ENCODE measurements at regions not wholly inside any gene's neighbourhood (a gene's known extent, or its start where the extent isn't known, plus 50 kb on each side); places are given as distances from the start of the nearest gene placed in this dataset.

DNA sequence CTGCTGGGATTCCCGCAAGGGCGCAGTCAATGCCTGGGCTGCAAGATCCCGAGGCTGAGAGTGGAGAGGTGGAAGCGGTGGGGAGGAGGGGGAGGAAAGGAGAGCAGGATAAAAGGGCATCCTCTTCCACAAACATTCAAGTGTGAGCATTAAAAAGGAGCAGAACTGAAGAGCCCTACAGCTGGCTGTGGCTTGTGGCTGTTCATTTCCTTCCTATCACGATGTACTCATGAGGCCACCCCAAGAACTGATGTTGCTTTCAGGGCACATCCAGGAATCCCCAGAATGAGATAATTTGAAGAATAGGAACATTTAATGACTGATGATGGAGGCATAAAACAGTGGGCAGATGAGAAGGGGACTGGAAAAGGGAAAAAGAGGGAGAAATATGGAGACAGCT, 230.8 kb upstream of the SMIM21 start:
- TF ChIP-seq CEBPB (IDR thresholded peaks at IDR 0.05) (no peak), CREB1 (IDR thresholded peaks at IDR 0.05; ENCODE audit: low read depth) (no peak), EP300 (IDR thresholded peaks at IDR 0.05; ENCODE audit: borderline replicate concordance) (no peak), FOXM1 (IDR thresholded peaks at IDR 0.05; ENCODE audit: borderline replicate concordance, low read depth) (no peak), RAD21 (IDR thresholded peaks at IDR 0.05; ENCODE audit: low read depth) (no peak), EGR1 (IDR thresholded peaks at IDR 0.05) (no peak), ZBTB7A (IDR thresholded peaks at IDR 0.05; ENCODE audit: low read depth) (no peak), YY1 (IDR thresholded peaks at IDR 0.05; ENCODE audit: low read depth) (no peak), TEAD4 (IDR thresholded peaks at IDR 0.05) (no peak), TAF1 (IDR thresholded peaks at IDR 0.05; ENCODE audit: low read depth) (no peak), NFIC (IDR thresholded peaks at IDR 0.05) (no peak), TCF12 (IDR thresholded peaks at IDR 0.05; ENCODE audit: low read depth) (no peak)
- TF ChIP-seq, protein P1, sequence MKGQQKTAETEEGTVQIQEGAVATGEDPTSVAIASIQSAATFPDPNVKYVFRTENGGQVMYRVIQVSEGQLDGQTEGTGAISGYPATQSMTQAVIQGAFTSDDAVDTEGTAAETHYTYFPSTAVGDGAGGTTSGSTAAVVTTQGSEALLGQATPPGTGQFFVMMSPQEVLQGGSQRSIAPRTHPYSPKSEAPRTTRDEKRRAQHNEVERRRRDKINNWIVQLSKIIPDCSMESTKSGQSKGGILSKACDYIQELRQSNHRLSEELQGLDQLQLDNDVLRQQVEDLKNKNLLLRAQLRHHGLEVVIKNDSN (IDR thresholded peaks at IDR 0.05), result no peak
- TF ChIP-seq, protein P2, sequence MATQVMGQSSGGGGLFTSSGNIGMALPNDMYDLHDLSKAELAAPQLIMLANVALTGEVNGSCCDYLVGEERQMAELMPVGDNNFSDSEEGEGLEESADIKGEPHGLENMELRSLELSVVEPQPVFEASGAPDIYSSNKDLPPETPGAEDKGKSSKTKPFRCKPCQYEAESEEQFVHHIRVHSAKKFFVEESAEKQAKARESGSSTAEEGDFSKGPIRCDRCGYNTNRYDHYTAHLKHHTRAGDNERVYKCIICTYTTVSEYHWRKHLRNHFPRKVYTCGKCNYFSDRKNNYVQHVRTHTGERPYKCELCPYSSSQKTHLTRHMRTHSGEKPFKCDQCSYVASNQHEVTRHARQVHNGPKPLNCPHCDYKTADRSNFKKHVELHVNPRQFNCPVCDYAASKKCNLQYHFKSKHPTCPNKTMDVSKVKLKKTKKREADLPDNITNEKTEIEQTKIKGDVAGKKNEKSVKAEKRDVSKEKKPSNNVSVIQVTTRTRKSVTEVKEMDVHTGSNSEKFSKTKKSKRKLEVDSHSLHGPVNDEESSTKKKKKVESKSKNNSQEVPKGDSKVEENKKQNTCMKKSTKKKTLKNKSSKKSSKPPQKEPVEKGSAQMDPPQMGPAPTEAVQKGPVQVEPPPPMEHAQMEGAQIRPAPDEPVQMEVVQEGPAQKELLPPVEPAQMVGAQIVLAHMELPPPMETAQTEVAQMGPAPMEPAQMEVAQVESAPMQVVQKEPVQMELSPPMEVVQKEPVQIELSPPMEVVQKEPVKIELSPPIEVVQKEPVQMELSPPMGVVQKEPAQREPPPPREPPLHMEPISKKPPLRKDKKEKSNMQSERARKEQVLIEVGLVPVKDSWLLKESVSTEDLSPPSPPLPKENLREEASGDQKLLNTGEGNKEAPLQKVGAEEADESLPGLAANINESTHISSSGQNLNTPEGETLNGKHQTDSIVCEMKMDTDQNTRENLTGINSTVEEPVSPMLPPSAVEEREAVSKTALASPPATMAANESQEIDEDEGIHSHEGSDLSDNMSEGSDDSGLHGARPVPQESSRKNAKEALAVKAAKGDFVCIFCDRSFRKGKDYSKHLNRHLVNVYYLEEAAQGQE (IDR thresholded peaks at IDR 0.05; ENCODE audit: low read depth), result no peak
- TF ChIP-seq, protein P3, sequence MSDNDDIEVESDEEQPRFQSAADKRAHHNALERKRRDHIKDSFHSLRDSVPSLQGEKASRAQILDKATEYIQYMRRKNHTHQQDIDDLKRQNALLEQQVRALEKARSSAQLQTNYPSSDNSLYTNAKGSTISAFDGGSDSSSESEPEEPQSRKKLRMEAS (IDR thresholded peaks at IDR 0.05), result no peak

DNA sequence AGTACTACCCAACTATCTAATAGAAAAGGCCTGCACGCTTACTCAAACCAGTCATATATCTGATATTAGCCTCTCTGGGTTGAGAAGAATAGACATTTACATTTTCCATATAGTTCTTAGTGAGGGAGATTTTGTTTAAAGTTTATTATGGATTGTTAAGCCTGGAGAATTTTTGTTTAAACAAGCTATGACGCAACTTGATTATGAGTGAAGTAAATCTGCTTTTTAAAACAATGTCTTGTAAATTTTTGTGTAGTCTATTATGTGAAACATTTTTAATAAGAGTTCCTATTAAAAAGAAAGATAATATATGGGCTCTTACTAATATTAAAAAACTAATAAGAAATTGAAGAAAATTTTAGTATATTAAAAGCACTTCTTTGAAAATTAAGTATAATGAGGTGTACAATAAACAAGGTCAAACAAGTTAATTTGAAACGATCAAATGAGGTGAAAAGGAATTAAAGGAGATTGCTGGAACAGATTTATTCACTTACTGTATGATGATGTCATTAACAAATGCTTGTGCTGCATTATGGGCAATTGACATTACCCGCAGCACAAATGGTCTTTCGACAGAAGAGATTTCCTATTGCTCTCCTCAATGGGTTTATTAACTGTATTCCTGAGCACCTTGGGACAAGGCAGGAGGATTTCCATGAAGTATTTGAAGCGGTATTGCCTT, 229.2 kb upstream of the SMIM21 start:
- TF ChIP-seq RAD21 (IDR thresholded peaks at IDR 0.05; ENCODE audit: low read depth) (no peak), CREB1 (IDR thresholded peaks at IDR 0.05; ENCODE audit: low read depth) (no peak), TEAD4 (IDR thresholded peaks at IDR 0.05) (no peak), NFIC (IDR thresholded peaks at IDR 0.05) (no peak), YY1 (IDR thresholded peaks at IDR 0.05; ENCODE audit: low read depth) (no peak), TAF1 (IDR thresholded peaks at IDR 0.05; ENCODE audit: low read depth) (no peak), CEBPB (IDR thresholded peaks at IDR 0.05) (no peak), TCF12 (IDR thresholded peaks at IDR 0.05; ENCODE audit: low read depth) (no peak), ZBTB7A (IDR thresholded peaks at IDR 0.05; ENCODE audit: low read depth) (no peak), EP300 (IDR thresholded peaks at IDR 0.05; ENCODE audit: borderline replicate concordance) (no peak), EGR1 (IDR thresholded peaks at IDR 0.05) (no peak), FOXM1 (IDR thresholded peaks at IDR 0.05; ENCODE audit: borderline replicate concordance, low read depth) (no peak)
- TF ChIP-seq, protein P2 (IDR thresholded peaks at IDR 0.05; ENCODE audit: low read depth), result no peak
- TF ChIP-seq, protein P3 (IDR thresholded peaks at IDR 0.05), result no peak
- TF ChIP-seq, protein P1 (IDR thresholded peaks at IDR 0.05), result no peak

DNA sequence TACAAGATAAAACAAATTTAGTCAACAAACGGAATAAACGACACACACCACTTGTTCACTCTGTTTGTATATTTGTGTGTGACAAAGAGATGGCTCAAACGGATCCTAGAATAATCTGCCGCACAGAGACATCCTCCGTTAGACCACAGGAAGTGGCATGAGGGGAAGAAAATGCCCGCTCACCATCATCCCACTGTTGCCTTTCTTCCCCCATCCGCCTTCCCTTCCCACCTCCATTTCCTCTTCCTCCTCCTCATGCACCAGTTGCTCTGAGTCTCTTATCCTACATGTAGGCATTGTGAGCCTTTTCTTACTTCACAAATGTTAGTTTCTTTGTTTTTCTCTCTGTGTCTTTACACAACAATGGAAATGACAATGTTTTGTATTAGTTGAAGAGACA, 228.5 kb upstream of the SMIM21 start:
- no peak for TF ChIP-seq RAD21 (IDR thresholded peaks at IDR 0.05; ENCODE audit: low read depth)
- TF ChIP-seq, protein P1 (IDR thresholded peaks at IDR 0.05), result no peak
- TF ChIP-seq NFIC (IDR thresholded peaks at IDR 0.05), result no peak

DNA sequence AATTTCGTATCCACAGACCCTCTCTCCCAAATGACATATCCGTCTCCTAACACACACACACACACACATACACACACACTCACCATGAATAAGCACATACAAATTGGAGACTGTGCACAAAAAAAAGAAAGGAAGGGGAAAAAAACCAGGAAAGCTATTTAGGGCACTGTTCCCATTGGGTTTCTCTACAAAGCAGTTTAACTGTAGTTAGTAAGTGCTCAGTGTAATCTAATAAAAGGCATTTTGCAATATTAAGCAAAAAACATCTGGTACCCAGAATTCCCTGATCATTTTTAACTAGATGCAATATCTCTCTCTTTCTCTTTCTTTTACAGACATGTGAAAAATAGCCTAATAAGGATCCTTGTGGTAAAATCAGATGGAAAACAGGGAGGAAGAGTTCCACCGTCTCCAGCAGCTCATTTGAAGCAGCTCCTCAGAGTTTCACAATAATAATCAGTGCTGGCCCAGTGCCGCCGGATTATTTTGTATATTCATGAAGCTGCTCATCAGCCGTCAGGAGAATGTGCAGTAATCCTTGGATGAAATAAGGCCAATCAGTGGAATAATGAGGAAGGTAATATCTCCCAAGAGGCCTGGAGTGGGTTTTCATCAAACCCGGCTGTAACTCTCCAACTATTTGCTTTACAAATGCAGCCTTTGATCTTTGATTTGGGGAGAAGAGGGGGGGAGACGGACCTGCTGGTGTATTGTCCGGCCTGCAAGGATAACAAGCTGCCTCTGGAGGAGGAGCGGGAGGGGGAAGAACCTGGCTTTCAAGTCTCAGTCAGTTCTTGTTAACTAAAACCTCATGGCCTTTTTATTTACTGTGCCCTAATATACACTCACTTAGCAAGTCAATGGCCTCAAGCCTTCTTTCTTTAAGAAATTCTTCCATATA, 227.6 kb upstream of the SMIM21 start:
- no peak for TF ChIP-seq ZBTB7A (IDR thresholded peaks at IDR 0.05; ENCODE audit: low read depth)
- TF ChIP-seq, protein P1 (IDR thresholded peaks at IDR 0.05), result no peak
- TF ChIP-seq TAF1 (IDR thresholded peaks at IDR 0.05; ENCODE audit: low read depth), result no peak
- no peak for TF ChIP-seq CREB1 (IDR thresholded peaks at IDR 0.05; ENCODE audit: low read depth)
- no peak for TF ChIP-seq TEAD4 (IDR thresholded peaks at IDR 0.05)
- no peak for TF ChIP-seq YY1 (IDR thresholded peaks at IDR 0.05; ENCODE audit: low read depth)
- TF ChIP-seq EP300 (IDR thresholded peaks at IDR 0.05; ENCODE audit: borderline replicate concordance), result no peak
- TF ChIP-seq, protein P2 (IDR thresholded peaks at IDR 0.05; ENCODE audit: low read depth), result no peak

Measured in Ishikawa (cell line).